Lower leg skin (tissue), 4 donors: ENCODE measurements at regions not wholly inside any gene's neighbourhood (a gene's known extent, or its start where the extent isn't known, plus 50 kb on each side); places are given as distances from the start of the nearest gene placed in this dataset.
"Not testable (repeated sequence)": the region's sequence is repeated elsewhere in the genome, so short reads cannot be mapped to it uniquely, and the experiment has no call there.

ENCODE experiments used
- DNase-seq, 2 donors: peaks; one replicate each; pipeline ENCODE4 v3.0.0-alpha.2; 2019; ENCODE audit warnings: low spot score in 2 of 2
- H3K4me3 ChIP-seq: fragments of 200-600 bp; sonication (generic); 2 replicates; pipeline ENCODE4 v1.5.1; 2017; ENCODE audit warnings: mild to moderate bottlenecking, low read depth; ENCODE audit not compliant: poor library complexity, severe bottlenecking
- POLR2A ChIP-seq, 2 donors: fragments of 450-650 bp; IDR thresholded peaks; one replicate each; pipeline ENCODE4 v1.6.1; 2016 to 2017; ENCODE audit warnings: antibody characterized with exemption in 2 of 2, mild to moderate bottlenecking in 1 of 2, moderate library complexity in 1 of 2
- WGBS, 2 donors: methylation state at CpG; one replicate each; pipeline ENCODE4 v1.1.5; 2018; 5-methylcytosine and 5-hydroxymethylcytosine counted together
- intact Hi-C: fragments of 100-400 bp; cut with DNase I; formaldehyde crosslinking; loops from one replicate; pipeline ENCODE4 v1.15.0; 2023; ENCODE audit warnings: low total_unique reads
- TF ChIP-seq, protein P1 (sequence below), 3 donors: fragments of 450-650 bp; IDR thresholded peaks; one replicate each; pipeline ENCODE4 v1.5.1; 2016; ENCODE audit warnings: antibody characterized with exemption in 3 of 3, mild to moderate bottlenecking in 3 of 3, moderate library complexity in 2 of 3

DNA sequence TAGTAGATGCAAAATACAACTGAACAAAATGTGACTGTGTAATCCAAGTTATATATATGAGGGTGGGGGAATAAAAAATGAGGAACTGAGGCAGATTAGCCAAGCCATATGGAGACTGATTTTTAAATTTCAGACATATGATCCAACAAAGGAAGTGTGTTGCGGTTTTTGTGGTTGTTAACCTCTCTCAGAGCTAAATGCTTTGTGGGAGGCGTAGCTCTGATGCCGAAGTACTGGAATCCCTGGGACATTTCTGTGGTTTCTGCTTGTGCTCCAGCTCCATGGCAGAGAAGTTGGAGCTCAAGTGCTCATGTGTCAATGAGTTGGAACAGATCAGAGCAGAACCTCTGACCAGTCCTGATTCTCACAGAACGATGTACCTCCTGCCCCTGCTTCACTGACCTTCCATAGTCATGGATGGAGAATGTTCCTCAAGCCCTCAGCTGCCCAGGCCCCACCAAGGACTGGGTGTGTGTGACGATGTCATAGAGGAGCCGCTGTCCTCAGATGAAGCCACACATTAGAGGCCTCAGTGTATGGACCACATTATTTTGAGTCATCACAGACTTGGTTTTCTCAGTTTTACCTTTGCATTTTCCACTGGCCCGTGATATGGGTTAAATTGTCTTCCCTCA, 107.6 kb downstream of the SOX1 start:
- no peak overlapping the region for H3K4me3 ChIP-seq
- no peak for TF ChIP-seq POLR2A (IDR thresholded peaks at IDR 0.05)
- TF ChIP-seq, protein P1, sequence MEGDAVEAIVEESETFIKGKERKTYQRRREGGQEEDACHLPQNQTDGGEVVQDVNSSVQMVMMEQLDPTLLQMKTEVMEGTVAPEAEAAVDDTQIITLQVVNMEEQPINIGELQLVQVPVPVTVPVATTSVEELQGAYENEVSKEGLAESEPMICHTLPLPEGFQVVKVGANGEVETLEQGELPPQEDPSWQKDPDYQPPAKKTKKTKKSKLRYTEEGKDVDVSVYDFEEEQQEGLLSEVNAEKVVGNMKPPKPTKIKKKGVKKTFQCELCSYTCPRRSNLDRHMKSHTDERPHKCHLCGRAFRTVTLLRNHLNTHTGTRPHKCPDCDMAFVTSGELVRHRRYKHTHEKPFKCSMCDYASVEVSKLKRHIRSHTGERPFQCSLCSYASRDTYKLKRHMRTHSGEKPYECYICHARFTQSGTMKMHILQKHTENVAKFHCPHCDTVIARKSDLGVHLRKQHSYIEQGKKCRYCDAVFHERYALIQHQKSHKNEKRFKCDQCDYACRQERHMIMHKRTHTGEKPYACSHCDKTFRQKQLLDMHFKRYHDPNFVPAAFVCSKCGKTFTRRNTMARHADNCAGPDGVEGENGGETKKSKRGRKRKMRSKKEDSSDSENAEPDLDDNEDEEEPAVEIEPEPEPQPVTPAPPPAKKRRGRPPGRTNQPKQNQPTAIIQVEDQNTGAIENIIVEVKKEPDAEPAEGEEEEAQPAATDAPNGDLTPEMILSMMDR (IDR thresholded peaks at IDR 0.05), result no peak
- DNase-seq, result peak in 1 of 2 donors; percentile 72
- intact Hi-C loops, result no loop called here
- WGBS, 2 donors, result 81 to 89% methylated on average over 7 of the region's 7 CpGs

DNA sequence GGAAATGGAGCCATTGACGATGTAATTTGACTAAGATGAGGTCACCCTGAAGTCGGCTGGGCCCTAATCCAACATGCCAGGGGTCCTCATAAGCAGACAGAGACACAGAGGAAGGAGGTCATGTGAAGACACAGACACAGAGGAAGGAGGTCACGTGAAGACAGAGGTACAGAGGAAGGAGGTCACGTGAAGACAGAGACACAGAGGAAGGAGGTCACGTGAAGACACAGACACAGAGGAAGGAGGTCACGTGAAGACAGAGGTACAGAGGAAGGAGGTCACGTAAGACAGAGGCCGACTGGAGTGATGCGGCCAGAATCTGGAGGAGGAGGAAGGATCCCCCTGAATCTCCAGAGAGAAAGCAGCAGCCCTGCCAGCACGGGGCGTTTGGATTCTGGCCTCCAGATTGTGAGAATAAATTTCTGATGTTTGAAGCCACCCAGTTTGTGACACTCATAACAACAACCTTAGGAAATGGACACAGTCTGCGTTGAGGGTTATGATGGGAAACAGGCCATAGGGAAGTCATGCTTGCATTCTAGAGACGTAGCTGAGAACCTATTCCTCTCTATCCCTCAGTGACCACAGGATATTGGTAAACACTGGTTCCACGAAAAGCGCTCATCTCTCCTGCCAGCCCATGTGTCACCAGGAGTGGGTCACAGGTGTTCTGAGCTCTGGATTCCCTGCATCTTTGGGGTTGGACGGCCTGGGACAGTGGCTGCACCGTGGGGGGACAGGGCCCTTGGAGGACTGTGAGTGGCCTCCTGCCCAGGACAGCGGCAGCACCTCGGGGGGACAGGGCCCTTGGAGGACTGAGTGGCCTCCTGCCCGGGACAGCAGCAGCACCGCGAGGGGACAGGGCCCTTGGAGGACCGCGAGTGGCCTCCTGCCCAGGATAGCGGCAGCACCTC, 108.5 kb downstream of the SOX1 start:
- no peak for TF ChIP-seq POLR2A (IDR thresholded peaks at IDR 0.05)
- TF ChIP-seq, protein P1 (IDR thresholded peaks at IDR 0.05), result no peak
- intact Hi-C loops, result no loop called here
- 85 to 90% methylated on average over 23 to 25 of the region's 25 CpGs for WGBS, 2 donors
- H3K4me3 ChIP-seq, result no peak overlapping the region
- peak in 1 of 2 donors; percentile 49 for DNase-seq

DNA sequence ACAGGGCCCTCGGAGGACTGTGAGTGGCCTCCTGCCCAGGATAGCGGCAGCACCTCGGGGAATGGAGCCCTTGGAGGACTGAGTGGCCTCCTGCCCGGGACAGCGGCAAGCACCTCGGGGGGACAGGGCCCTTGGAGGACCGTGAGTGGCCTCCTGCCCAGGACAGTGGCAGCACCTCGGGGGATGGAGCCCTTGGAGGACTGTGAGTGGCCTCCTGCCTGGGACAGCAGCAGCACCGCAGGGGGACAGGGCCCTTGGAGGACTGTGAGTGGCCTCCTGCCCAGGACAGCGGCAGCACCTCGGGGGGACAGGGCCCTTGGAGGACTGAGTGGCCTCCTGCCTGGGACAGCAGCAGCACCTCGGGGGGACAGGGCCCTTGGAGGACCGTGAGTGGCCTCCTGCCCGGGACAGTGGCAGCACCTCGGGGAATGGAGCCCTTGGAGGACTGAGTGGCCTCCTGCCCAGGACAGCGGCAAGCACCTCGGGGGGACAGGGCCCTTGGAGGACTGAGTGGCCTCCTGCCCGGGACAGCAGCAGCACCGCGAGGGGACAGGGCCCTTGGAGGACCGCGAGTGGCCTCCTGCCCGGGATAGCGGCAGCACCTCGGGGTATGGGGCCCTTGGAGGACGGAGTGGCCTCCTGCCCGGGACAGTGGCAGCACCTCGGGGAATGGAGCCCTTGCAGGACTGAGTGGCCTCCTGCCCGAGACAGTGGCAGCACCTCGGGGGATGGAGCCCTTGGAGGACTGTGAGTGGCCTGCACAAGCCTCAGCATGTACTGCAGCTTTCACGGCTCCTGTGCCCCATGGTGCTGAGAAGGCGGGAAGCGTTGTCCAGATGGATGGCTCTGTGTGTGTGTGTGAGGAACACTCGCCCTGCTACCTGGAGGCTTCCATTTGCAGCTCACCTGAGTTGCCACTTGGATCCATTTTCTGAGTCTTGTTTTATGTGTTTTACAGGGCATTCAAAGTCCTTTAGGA, 109.5 kb downstream of the SOX1 start:
- peak in 1 of 2 donors; percentile 65 for DNase-seq
- intact Hi-C loops, H3K4me3 ChIP-seq: not testable (repeated sequence)
- WGBS, 2 donors, result 79 to 80% methylated on average over 18 to 32 of the region's 34 CpGs

DNA sequence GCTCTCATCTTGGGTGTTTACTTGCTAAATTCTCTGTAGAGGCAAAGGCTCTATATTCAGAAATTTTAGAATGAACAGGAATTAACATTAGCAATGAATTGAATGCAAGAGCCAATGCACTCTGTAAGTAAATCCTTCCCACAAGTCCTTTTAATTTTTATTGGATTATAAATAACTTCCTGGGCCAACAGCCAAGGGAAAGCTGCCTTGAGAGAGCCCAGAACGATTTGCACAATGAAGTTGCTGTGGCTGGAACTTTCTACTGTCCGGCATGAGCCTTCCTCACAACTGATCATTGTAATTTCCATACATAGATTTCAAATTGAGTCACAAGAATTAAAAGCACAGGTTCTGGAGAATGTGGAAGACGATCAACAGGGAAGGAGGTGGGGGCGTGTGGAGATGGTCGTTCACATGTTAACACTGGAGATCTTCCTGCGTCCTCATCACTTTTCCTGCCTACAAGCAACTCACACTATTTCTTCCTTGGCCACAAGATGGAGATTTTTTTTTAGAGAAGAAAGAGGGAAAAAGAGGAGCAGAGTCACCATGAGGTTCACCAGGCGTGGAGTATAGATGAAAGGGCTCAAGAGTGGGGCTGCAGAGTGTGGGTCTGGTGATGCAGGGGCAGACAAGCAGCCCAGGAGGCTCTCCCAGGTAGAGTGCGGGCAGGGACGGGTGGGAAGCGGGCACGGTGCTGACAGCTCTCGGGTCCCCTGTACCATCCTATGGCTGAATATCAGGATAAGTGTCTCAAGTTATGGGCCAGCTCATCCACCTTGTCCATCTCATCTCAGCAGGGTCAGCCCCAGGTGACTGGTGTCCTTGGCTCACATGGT, 110.7 kb downstream of the SOX1 start:
- WGBS, 2 donors, result 58 to 63% methylated on average over 12 of the region's 12 CpGs
- DNase-seq, result peak in 1 of 2 donors; percentile 62

DNA sequence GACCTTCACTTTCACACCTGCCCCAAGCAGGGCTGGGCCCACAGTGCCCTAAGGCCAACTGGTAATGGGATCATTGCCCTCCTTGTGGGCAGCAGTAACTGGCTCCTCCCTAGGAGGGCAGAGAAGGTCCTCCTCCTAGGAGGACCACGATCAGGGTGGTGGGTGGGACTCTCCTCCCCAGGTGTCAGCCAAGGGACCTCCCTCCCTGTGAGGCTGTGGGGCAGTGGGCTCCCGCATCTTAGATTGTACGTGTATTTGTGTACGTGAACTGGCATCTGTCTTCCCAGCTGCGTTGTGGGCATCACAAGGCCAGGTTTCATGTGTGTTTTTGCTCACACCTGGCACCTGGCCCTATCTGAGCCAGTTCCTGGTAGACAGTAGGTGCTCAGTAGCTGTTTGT, 111.8 kb downstream of the SOX1 start:
- WGBS, 2 donors, result 77 to 91% methylated on average over 5 of the region's 5 CpGs
- TF ChIP-seq, protein P1 (IDR thresholded peaks at IDR 0.05), result no peak
- no peak for TF ChIP-seq POLR2A (IDR thresholded peaks at IDR 0.05)
- intact Hi-C loops, result no loop called here
- H3K4me3 ChIP-seq, result no peak overlapping the region
- DNase-seq, result peak in 1 of 2 donors; percentile 58

More for the DNA sequence above, 110.7 kb downstream of the SOX1 start:
- TF ChIP-seq, protein P1 (IDR thresholded peaks at IDR 0.05), result no peak
- TF ChIP-seq POLR2A (IDR thresholded peaks at IDR 0.05), result no peak
- intact Hi-C loops, result no loop called here
- H3K4me3 ChIP-seq, result no peak overlapping the region
